ENCODE measurements at regions not wholly inside any gene's neighbourhood (a gene's known extent, or its start where the extent isn't known, plus 50 kb on each side); places are given as distances from the start of the nearest gene placed in this dataset.

- no peak for DNase-seq (ENCODE audit: low read depth, low spot score)
- CTCF ChIA-PET, result no interaction called here
- TF ChIP-seq CTCF (IDR thresholded peaks at IDR 0.05; ENCODE audit: insufficient read depth, low read length, missing control alignments), result no peak
- POLR2A ChIA-PET, result interaction anchor here (0.6 kb wide), 1 partner anchor 79 kb away, joined by 3 read pairs; no protein-coding TSS in a partner anchor
- H3K4me3 ChIP-seq (ENCODE audit: low read depth, low read length), result no peak overlapping the region
Observed at GRCh38 chr15:25242957-25243799, 195.6 kb downstream of the UBE3A start.

DNA sequence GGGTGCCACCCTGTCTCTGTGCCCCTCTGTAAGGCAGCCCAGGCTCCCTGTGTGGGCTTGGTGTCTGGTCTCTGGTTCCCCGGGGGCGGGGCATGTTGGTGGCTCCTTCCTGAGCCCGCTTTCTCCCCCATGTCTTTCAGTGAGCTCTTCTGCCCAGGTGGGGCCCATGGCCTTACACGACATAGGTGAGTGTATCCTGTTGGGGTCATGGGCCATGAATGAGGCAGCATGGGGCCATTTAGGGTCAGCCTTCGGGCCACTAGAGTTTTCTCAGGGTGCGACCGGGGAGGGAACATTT is 195.1 kb downstream of the UBE3A start:
- ChIA-PET POLR2A (no interaction called here), CTCF (no interaction called here)
- no peak for TF ChIP-seq CTCF (IDR thresholded peaks at IDR 0.05; ENCODE audit: insufficient read depth, low read length, missing control alignments)
- DNase-seq (ENCODE audit: low read depth, low spot score), result no peak
- no peak overlapping the region for H3K4me3 ChIP-seq (ENCODE audit: low read depth, low read length)

DNA sequence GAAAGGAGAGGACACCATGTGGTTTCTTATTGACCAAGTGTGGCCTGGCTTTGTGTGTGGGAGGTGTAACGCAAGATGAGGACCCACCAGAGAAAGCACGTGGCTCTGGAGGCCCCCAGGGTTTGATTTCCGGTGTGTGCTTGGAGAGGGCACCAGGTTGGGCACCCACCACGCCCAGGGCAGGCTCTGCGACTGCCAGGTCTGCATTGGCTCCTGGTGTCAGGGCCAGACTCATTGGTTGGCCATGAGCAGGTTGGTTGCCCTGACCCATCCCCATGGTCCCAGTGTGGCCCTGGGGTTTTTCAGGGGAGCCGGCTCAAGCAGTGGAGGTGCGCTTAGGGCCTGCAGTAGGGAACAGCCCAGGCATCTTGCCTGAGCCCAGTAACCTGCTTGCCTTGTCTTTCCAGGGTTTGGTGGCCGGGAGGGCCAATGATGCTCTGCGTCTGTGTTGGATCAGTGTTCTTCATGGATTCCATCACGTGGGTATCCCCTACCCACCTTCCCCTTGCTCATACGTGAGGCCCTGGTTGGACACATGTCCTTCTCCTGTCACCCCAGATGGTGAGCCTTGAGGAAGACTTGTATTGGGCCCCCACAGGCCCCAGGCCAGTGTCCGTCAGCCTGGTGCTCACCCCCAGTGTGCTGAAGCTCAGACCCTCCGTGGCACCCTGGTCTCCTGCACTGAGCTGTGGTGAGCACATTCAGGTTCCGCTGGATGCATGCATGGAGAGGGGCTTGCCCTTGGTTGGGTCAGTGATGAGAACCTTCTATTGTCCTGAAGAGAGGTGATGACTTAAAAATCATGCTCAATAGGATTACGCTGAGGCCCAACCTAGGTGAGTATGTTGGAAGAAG is 193.9 kb downstream of the UBE3A start:
- DNase-seq (ENCODE audit: low read depth, low spot score), result no peak
- POLR2A ChIA-PET, result no interaction called here
- no peak overlapping the region for H3K4me3 ChIP-seq (ENCODE audit: low read depth, low read length)
- no peak for TF ChIP-seq CTCF (IDR thresholded peaks at IDR 0.05; ENCODE audit: insufficient read depth, low read length, missing control alignments)
- CTCF ChIA-PET, result no interaction called here

DNA sequence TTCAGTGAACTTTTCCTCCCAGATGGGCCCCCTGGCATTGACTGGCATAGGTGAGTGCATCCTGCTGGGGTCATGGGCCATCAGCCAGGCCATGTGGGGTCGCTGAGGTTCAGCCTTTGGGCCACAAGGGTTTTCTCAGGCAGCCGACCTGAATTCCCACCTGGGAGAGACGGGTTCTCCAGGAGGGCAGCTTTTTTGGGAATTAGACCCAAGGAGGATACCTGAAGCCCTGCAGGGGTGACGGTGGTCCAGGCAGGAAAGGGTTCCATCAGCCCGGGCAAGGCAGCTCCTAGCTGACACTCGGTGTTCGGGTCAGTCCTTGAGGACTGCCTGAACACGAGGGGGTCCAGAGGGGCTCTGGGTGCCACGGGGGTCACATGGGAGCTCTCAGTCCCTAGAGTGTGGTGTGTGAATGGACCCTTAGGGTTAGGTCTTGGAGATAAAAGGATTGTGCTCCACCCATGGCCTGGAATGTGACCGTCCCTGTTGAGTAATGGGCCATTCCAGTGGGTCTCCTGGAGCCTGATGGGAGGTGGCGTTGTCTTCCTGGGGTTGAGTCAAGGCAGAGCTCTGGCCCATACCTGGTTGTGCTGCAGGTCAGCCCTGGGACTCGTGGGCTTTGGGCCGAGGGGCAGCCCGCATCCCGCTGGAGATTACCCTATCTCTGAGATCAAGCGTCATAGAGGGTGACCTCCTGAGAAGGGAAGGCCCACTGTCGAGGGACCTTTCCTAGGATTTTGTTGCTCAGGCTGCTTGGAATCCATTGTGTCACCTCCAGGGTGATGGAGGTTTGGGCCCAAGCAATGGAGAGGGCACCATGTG is 192.8 kb downstream of the UBE3A start:
- CTCF ChIA-PET, result no interaction called here
- no peak overlapping the region for H3K4me3 ChIP-seq (ENCODE audit: low read depth, low read length)
- TF ChIP-seq CTCF (IDR thresholded peaks at IDR 0.05; ENCODE audit: insufficient read depth, low read length, missing control alignments), result no peak
- POLR2A ChIA-PET, result no interaction called here
- DNase-seq (ENCODE audit: low read depth, low spot score), result no peak

GRCh38 chr15:25246641-25247406 is 192.0 kb downstream of the UBE3A start:
- H3K4me3 ChIP-seq (ENCODE audit: low read depth, low read length), result no peak overlapping the region
- DNase-seq (ENCODE audit: low read depth, low spot score), result no peak
- TF ChIP-seq CTCF (IDR thresholded peaks at IDR 0.05; ENCODE audit: insufficient read depth, low read length, missing control alignments), result no peak
- POLR2A ChIA-PET, result no interaction called here
- CTCF ChIA-PET, result no interaction called here
